Loucy (cell line): ENCODE measurements at regions not wholly inside any gene's neighbourhood (a gene's known extent, or its start where the extent isn't known, plus 50 kb on each side); places are given as distances from the start of the nearest gene placed in this dataset.

Source experiments
- CTCF ChIP-seq: fragments of 200-600 bp; sonication (generic); conservative IDR thresholded peaks from 2 replicates; pipeline ENCODE4 v1.5.1; 2014; ENCODE audit warnings: mild to moderate bottlenecking, antibody characterized with exemption, low read length
- EZH2phosphoT487 ChIP-seq: fragments of 200-600 bp; IDR thresholded peaks from 2 replicates; pipeline ENCODE4 v1.6.1; 2018; ENCODE audit warnings: antibody characterized with exemption, mild to moderate bottlenecking, moderate library complexity, borderline replicate concordance

GRCh38 chr3:191068946-191069813 lies 129.9 kb upstream of the OSTN start:
- TF ChIP-seq EZH2phosphoT487 (no peak), CTCF (no peak)
